SHP77 (cell line): ENCODE measurements at regions not wholly inside any gene's neighbourhood (a gene's known extent, or its start where the extent isn't known, plus 50 kb on each side); places are given as distances from the start of the nearest gene placed in this dataset.
"Not testable (repeated sequence)": the region's sequence is repeated elsewhere in the genome, so short reads cannot be mapped to it uniquely, and the experiment has no call there.

Source experiments
- DNase-seq, 2 experiments: peaks; one replicate each; lab custom pipeline; 2025; lab: John Stamatoyannopoulos, UW

- DNase-seq, result not testable (repeated sequence)
Measured at GRCh38 chr9:102174202-102174601, 435.8 kb upstream of the GRIN3A start.

GRCh38 chr9:102164247-102164646, 425.8 kb upstream of the GRIN3A start:
- DNase-seq, result no peak

- not testable (repeated sequence) for DNase-seq
Measured at GRCh38 chr9:102153081-102153480, 414.6 kb upstream of the GRIN3A start.

GRCh38 chr9:102135768-102136167, 397.3 kb upstream of the GRIN3A start:
- DNase-seq, result no peak

GRCh38 chr9:102124465-102124864, 386.0 kb upstream of the GRIN3A start:
- peak in 1 of 2 experiments; percentile 7 for DNase-seq

- DNase-seq, result no peak
Measured at GRCh38 chr9:102114557-102114956, 376.1 kb upstream of the GRIN3A start.

GRCh38 chr9:102113191-102113590, 374.7 kb upstream of the GRIN3A start:
- DNase-seq, result no peak

- no peak for DNase-seq
Measured at GRCh38 chr9:102106439-102106838, 368.0 kb upstream of the GRIN3A start.

GRCh38 chr9:102101723-102102122, 363.3 kb upstream of the GRIN3A start:
- no peak for DNase-seq

- DNase-seq, result no peak
Measured at GRCh38 chr9:102087141-102087540, 348.7 kb upstream of the GRIN3A start.

- DNase-seq, result no peak
Measured at GRCh38 chr9:102085548-102085947, 347.1 kb upstream of the GRIN3A start.

- DNase-seq, result no peak
Measured at GRCh38 chr9:102072059-102072764, 333.8 kb upstream of the GRIN3A start.

GRCh38 chr9:102069969-102070368, 331.5 kb upstream of the GRIN3A start:
- no peak for DNase-seq

- no peak for DNase-seq
Measured at GRCh38 chr9:102054811-102055210, 316.4 kb upstream of the GRIN3A start.

- DNase-seq, result peak in 1 of 2 experiments; percentile 1
Measured at GRCh38 chr9:102049586-102050246, 311.3 kb upstream of the GRIN3A start.

- DNase-seq, result no peak
Measured at GRCh38 chr9:102047549-102047948, 309.1 kb upstream of the GRIN3A start.

- no peak for DNase-seq
Measured at GRCh38 chr9:102044133-102044532, 305.7 kb upstream of the GRIN3A start.

- no peak for DNase-seq
Measured at GRCh38 chr9:102038006-102038405, 299.6 kb upstream of the GRIN3A start.

- DNase-seq, result no peak
Measured at GRCh38 chr9:102035929-102036328, 297.5 kb upstream of the GRIN3A start.

- DNase-seq, result no peak
Measured at GRCh38 chr9:102032614-102033013, 294.2 kb upstream of the GRIN3A start.

- no peak for DNase-seq
Measured at GRCh38 chr9:102000956-102001355, 262.5 kb upstream of the GRIN3A start.

- peak; percentile 49 to 71 for DNase-seq
Measured at GRCh38 chr9:101999441-101999840, 261.0 kb upstream of the GRIN3A start.

- DNase-seq, result no peak
Measured at GRCh38 chr9:101995231-101995630, 256.8 kb upstream of the GRIN3A start.

- DNase-seq, result no peak
Measured at GRCh38 chr9:101993771-101994170, 255.3 kb upstream of the GRIN3A start.
